MM.1S (cell line): ENCODE measurements at regions not wholly inside any gene's neighbourhood (a gene's known extent, or its start where the extent isn't known, plus 50 kb on each side); places are given as distances from the start of the nearest gene placed in this dataset.

Experiments
- DNase-seq: peaks from one replicate; pipeline ENCODE4 v3.0.0-alpha.2; 2015
- H2AFZ ChIP-seq: fragments of 300-600 bp; sonication (generic); 2 replicates; pipeline ENCODE4 v1.6.0; 2016; ENCODE audit warnings: antibody characterized with exemption, low read length
- H3F3A ChIP-seq: fragments of 300-600 bp; sonication (generic); 2 replicates; pipeline ENCODE4 v1.6.1; 2016; ENCODE audit warnings: mild to moderate bottlenecking, antibody characterized with exemption, low read length, moderate library complexity, mixed read lengths; ENCODE audit not compliant: insufficient read depth
- H3K27ac ChIP-seq: fragments of 300-600 bp; sonication (generic); 2 replicates; pipeline ENCODE4 v1.5.1; 2016; ENCODE audit warnings: mild to moderate bottlenecking, low read length
- H3K27me3 ChIP-seq: fragments of 300-600 bp; sonication (generic); replicated peaks from 2 replicates; pipeline ENCODE4 v1.6.0; 2016; ENCODE audit warnings: low read length; ENCODE audit not compliant: insufficient read depth
- H3K36me3 ChIP-seq: fragments of 300-600 bp; sonication (generic); replicated peaks from 2 replicates; pipeline ENCODE4 v1.6.1; 2016; ENCODE audit warnings: mild to moderate bottlenecking, low read length, mixed read lengths; ENCODE audit not compliant: insufficient read depth
- H3K4me1 ChIP-seq: fragments of 300-600 bp; sonication (generic); 2 replicates; pipeline ENCODE4 v1.6.1; 2016; ENCODE audit warnings: low read length, mixed read lengths
- H3K4me2 ChIP-seq: fragments of 300-600 bp; sonication (generic); 2 replicates; pipeline ENCODE4 v1.6.0; 2016; ENCODE audit warnings: low read depth, low read length
- H3K4me3 ChIP-seq: fragments of 300-600 bp; sonication (generic); 2 replicates; pipeline ENCODE4 v1.5.1; 2016; ENCODE audit warnings: low read length, mixed read lengths
- H3K79me2 ChIP-seq: fragments of 300-600 bp; sonication (generic); 2 replicates; pipeline ENCODE4 v1.6.1; 2016; ENCODE audit warnings: mixed run types, low read length, mixed read lengths
- H3K9ac ChIP-seq: fragments of 300-600 bp; sonication (generic); 2 replicates; pipeline ENCODE4 v1.6.1; 2016; ENCODE audit warnings: low read length, mixed read lengths
- H3K9me2 ChIP-seq: fragments of 300-600 bp; sonication (generic); replicated peaks from 2 replicates; pipeline ENCODE4 v1.6.1; 2016; ENCODE audit warnings: mild to moderate bottlenecking, low read length, mixed read lengths; ENCODE audit not compliant: insufficient read depth
- H3K9me3 ChIP-seq: fragments of 300-600 bp; sonication (generic); replicated peaks from 2 replicates; pipeline ENCODE4 v1.6.1; 2016; ENCODE audit warnings: mild to moderate bottlenecking, low read length, mixed read lengths; ENCODE audit not compliant: insufficient read depth
- H4K20me1 ChIP-seq: fragments of 300-600 bp; sonication (generic); 2 replicates; pipeline ENCODE4 v1.6.1; 2016; ENCODE audit warnings: mild to moderate bottlenecking, low read length, moderate library complexity, mixed read lengths; ENCODE audit not compliant: insufficient read depth
- CTCF ChIP-seq: fragments of 300-600 bp; sonication (generic); IDR thresholded peaks from 2 replicates; pipeline ENCODE4 v1.5.1; 2016; ENCODE audit warnings: antibody characterized with exemption, low read length, mixed read lengths
- EZH2 ChIP-seq: fragments of 300-600 bp; sonication (generic); optimal IDR thresholded peaks from 2 replicates; pipeline ENCODE3; 2017; ENCODE audit warnings: low read depth, mild to moderate bottlenecking, antibody characterized with exemption, low read length, mixed read lengths
- EZH2phosphoT487 ChIP-seq: fragments of 300-600 bp; sonication (generic); IDR thresholded peaks from 2 replicates; pipeline ENCODE4 v1.6.1; 2018; ENCODE audit warnings: antibody characterized with exemption, low read length

- no peaks in the 10 kb centered on the region for H3F3A ChIP-seq
- no peak for TF ChIP-seq EZH2phosphoT487
- no peak for TF ChIP-seq CTCF
- no peak for TF ChIP-seq EZH2
- no peaks in the 10 kb centered on the region for H3K27me3 ChIP-seq
Observed at GRCh38 chr13:88565566-88565965, 894.4 kb downstream of the SLITRK5 start.

DNA sequence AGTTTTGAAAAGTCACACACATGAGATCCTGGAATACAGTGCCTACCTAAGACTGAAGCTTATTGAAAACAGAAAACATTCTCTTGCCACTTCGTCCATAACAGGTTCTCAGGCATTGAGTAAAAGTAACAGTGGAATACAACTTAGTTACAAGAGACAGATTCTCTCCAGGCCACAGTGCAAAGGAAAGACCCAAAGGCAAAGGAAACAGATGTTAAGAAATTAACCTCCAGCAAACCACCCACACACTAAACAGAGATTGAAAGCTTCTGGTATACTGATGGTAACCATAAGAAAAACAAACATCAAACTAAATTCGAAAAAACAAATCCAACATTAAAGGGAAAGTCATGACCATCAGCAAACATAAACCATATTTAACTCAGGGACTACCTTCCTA lies 914.7 kb downstream of the SLITRK5 start:
- TF ChIP-seq CTCF (no peak), EZH2 (no peak), EZH2phosphoT487 (no peak)
- Histone ChIP-seq H4K20me1 (no peaks in the 10 kb centered on the region), H3K36me3 (no peaks in the 10 kb centered on the region), H3K27me3 (no peaks in the 10 kb centered on the region), H3K9me2 (no peaks in the 10 kb centered on the region), H3K4me3 (no peak overlapping the region), H3K9ac (no peak overlapping the region), H2AFZ (no peak overlapping the region), H3K4me2 (no peak overlapping the region), H3F3A (no peaks in the 10 kb centered on the region), H3K4me1 (no peaks in the 10 kb centered on the region), H3K79me2 (no peaks in the 10 kb centered on the region), H3K27ac (no peak overlapping the region), H3K9me3 (no peaks in the 10 kb centered on the region)
- no peak for DNase-seq

More at GRCh38 chr13:88565566-88565965, 894.4 kb downstream of the SLITRK5 start:
- Histone ChIP-seq H3K9me3 (no peaks in the 10 kb centered on the region), H3K4me1 (no peaks in the 10 kb centered on the region), H3K79me2 (no peaks in the 10 kb centered on the region), H3K9me2 (no peaks in the 10 kb centered on the region), H3K27ac (no peak overlapping the region), H3K9ac (no peak overlapping the region), H3K4me3 (no peak overlapping the region), H3K36me3 (no peaks in the 10 kb centered on the region), H4K20me1 (no peaks in the 10 kb centered on the region), H3K4me2 (no peak overlapping the region), H2AFZ (no peak overlapping the region)
- DNase-seq: no peak

DNA sequence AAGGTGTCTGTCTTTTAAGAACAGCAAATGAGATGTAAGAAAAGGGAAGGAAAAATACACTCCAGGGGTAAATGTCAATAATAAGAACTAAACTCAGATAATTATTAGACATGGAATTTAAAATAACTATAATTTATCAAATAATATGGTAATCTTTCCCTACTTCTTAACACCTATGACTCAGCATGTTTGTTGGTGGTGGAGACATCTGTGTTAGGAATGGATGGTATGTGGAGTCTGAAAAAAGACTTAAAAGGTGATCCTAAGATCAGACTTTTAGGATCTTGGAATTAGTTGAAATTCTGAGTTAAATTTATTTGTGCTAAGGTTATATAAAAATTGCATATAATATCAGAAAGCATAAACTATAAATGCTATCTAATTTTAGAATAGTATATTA lies 915.1 kb downstream of the SLITRK5 start:
- Histone ChIP-seq H3K4me2 (no peak overlapping the region), H3K27ac (no peak overlapping the region), H3K79me2 (no peaks in the 10 kb centered on the region), H3K9ac (no peak overlapping the region), H4K20me1 (no peaks in the 10 kb centered on the region), H3K36me3 (no peaks in the 10 kb centered on the region), H3F3A (no peaks in the 10 kb centered on the region), H3K4me1 (no peaks in the 10 kb centered on the region), H3K9me3 (no peaks in the 10 kb centered on the region), H2AFZ (no peak overlapping the region), H3K4me3 (no peak overlapping the region), H3K27me3 (no peaks in the 10 kb centered on the region), H3K9me2 (no peaks in the 10 kb centered on the region)
- DNase-seq: no peak
- no peak for TF ChIP-seq EZH2phosphoT487
- no peak for TF ChIP-seq EZH2
- no peak for TF ChIP-seq CTCF
